Motor neuron (in vitro differentiated cells): ENCODE measurements at regions not wholly inside any gene's neighbourhood (a gene's known extent, or its start where the extent isn't known, plus 50 kb on each side); places are given as distances from the start of the nearest gene placed in this dataset.
"Not testable (repeated sequence)": the region's sequence is repeated elsewhere in the genome, so short reads cannot be mapped to it uniquely, and the experiment has no call there.

Experiments used
- ATAC-seq, 8 experiments: fragments of 200-7000 bp; cut with Tn5 transposase; replicated peaks in 6 of 8; 2 replicates each; pipeline ENCODE4 v1.8.0; 2021; ENCODE audit warnings: mild to moderate bottlenecking in 8 of 8, moderate library complexity in 8 of 8
- H3K27ac ChIP-seq, 2 donors: fragments of 250-450 bp; sonication (Bioruptor Pico); 2 replicates each; pipeline ENCODE4 v1.9.0; 2021; ENCODE audit warnings: antibody characterized with exemption in 2 of 2, mild to moderate bottlenecking in 2 of 2, moderate library complexity in 1 of 2
- H3K4me1 ChIP-seq, 2 donors: fragments of 250-450 bp; sonication (Bioruptor Pico); replicated peaks in 1 of 2; 2 replicates each; pipeline ENCODE4 v1.6.1; 2021; ENCODE audit warnings: antibody characterized with exemption in 2 of 2, mild to moderate bottlenecking in 2 of 2, moderate library complexity in 1 of 2
- H3K4me3 ChIP-seq, 5 donors: fragments of 250-450 bp; sonication (Bioruptor Pico); 2 replicates each; pipeline ENCODE4 v1.9.0; 2021; ENCODE audit warnings: antibody characterized with exemption in 5 of 5, mild to moderate bottlenecking in 5 of 5, moderate library complexity in 4 of 5
- WGBS, 10 experiments: fragments of 450-650 bp; shearing (Covaris generic); methylation state at CpG; one replicate each; pipeline ENCODE4 v1.0.0; 2022; 5-methylcytosine and 5-hydroxymethylcytosine counted together
- in situ Hi-C, 9 experiments: fragments of 400-800 bp; cut with MboI; loops; one replicate each; pipeline ENCODE4 v1.15.0; 2021; ENCODE audit warnings: low sequenced_read_pairs in 9 of 9, low pct_unique_long_range_greater_than_20kb in 2 of 9; ENCODE audit not compliant: unreplicated experiment in 9 of 9

DNA sequence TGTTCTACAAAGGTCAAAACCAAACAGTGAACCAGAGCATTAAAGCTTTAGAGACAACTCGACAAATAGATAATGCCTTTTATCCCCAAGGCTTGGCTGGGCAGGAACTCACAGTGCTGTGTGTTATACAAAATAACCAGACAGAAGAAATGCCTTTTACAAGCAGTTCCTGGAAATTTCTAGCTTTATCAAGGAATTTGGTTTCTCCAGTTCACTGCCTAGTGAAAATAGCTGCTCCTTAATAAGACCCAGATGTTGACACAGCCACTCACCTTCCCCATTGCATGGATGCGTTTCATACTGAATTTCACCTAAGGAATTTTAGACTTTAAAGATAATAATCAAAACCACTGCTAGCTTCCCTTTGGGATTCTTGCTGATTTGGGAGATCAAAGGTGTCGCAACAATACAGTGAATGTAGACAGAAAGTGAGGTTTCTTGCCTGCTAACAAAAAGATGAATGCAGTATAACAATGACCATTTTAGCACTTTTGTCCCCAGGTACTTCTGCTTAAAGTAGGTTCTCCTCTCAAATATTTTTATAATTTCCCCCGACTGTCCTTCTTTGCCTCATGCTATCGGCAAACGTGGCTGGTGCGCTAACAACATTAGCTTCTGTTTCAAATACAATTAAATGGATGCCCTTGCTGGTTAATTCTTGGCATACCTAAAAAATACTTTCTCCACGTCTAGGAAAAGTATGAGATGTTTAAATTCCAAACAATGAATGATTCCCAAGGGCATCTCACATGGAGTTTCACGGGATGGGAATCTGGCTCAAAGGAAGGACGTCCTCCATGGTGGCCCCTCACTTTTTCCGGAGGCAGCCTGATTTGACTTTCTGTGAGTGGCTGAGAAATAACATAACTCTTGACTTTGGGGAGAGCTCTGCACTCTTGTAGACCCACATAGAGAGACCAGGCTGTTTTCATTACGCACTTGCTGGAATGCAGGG lies 162.4 kb downstream of the C12orf75 start:
- 37 to 94% (median 74%) methylated on average over 1 to 10 of the region's 12 CpGs for WGBS, 10 experiments
- peaks cover 0 to 4% of the 10 kb centered on the region in 2 donors for H3K4me1 ChIP-seq
- in situ Hi-C loops, result no loop called here
- ATAC-seq, result no peak
- no peak overlapping the region for H3K27ac ChIP-seq
- no peak overlapping the region for H3K4me3 ChIP-seq

GRCh38 chr12:105499205-105499604 lies 168.7 kb downstream of the C12orf75 start:
- ATAC-seq, result peak in 1 of 8 experiments; percentile 86
- 33 to 86% (median 71%) methylated on average over 1 to 2 of the region's 2 CpGs; no CpG with 5 or more reads in 3 of the 10 experiments for WGBS, 10 experiments
- H3K27ac ChIP-seq, result no peak overlapping the region
- no peak overlapping the region for H3K4me3 ChIP-seq
- in situ Hi-C loops, result no loop called here
- no peaks in the 10 kb centered on the region for H3K4me1 ChIP-seq

DNA sequence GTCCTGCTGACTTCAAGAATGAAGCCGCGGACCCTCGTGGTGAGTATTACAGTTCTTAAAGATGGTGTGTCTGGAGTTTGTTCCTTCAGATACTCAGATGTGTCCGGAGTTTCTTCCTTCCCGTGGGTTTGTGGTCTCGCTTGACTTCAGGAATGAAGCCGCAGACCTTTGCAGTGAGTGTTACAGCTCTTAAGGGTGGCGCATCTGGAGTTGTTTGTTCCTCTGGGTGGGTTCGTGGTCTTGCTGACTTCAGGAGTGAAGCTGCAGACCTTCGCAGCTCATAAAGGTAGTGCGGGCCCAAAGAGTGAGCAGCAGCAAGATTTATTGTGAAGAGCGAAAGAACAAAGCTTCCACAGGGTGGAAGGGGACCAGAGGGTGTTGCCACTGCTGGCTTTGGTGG lies 170.2 kb downstream of the C12orf75 start:
- in situ Hi-C loops, ATAC-seq: not testable (repeated sequence)

DNA sequence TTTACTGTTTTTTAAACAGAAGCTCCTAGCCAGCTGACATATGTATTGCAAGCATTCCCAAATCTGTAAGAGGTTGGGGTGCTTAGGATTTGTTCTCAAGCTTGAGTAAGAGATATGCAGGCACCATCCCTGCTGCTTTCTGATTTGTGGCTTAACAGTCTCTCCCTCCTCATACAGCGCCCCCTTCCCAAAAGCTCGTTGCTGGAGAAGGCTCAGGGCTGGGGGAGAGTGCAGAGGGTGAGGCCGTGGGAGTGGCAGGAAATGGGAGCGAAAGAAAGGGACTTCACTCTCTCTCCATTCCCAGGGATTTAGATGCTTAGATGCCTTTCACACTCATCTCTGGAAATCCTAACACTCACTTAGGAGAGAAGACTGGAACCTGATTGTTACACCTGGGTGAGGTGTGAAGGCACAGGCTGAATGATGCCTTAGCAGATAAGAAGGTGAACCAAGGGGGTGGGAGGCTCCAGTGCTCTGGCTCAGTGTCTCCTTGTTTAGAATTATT lies 172.0 kb downstream of the C12orf75 start:
- ATAC-seq, result no peak
- Histone ChIP-seq H3K27ac (no peak overlapping the region), H3K4me3 (no peak overlapping the region), H3K4me1 (peaks cover 0 to 3% of the 10 kb centered on the region in 2 donors)
- WGBS, 10 experiments, result 49 to 100% (median 55%) methylated on average over 1 to 4 of the region's 4 CpGs; no CpG with 5 or more reads in 4 of the 10 experiments
- in situ Hi-C loops, result no loop called here

More for the DNA sequence above, 170.2 kb downstream of the C12orf75 start:
- not testable (repeated sequence) for H3K4me1 ChIP-seq, H3K4me3 ChIP-seq, H3K27ac ChIP-seq
- WGBS, 10 experiments, result 51 to 100% (median 95%) methylated on average over 1 to 7 of the region's 12 CpGs; no CpG with 5 or more reads in 3 of the 10 experiments

DNA sequence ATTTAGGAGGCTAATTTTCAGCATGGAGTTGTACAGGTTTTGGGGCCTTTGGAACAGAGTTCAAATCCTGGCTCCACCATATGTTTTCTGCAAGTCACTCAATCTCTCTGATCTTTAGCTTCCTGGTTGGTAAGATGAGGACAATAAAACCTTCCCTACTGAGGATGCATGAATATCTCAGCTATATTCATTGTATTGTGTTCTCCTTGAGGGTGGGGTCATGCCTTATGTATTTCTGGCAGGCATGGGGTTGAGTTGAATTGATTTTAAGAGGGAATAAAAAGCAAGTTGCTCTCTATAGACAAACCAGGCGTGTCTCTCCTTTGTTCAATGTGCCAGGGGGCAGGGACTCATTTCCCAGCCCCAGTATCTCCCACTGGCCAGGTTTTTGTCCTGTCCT lies 173.1 kb downstream of the C12orf75 start:
- peak in 2 of 8 experiments; percentile 55 to 60 for ATAC-seq
- Histone ChIP-seq H3K4me1 (peaks cover 0 to 3% of the 10 kb centered on the region in 2 donors), H3K27ac (no peak overlapping the region), H3K4me3 (no peak overlapping the region)
- in situ Hi-C loops, result no loop called here
- 20 to 100% (median 86%) methylated on average over 1 of the region's 1 CpG; no CpG with 5 or more reads in 5 of the 10 experiments for WGBS, 10 experiments

DNA sequence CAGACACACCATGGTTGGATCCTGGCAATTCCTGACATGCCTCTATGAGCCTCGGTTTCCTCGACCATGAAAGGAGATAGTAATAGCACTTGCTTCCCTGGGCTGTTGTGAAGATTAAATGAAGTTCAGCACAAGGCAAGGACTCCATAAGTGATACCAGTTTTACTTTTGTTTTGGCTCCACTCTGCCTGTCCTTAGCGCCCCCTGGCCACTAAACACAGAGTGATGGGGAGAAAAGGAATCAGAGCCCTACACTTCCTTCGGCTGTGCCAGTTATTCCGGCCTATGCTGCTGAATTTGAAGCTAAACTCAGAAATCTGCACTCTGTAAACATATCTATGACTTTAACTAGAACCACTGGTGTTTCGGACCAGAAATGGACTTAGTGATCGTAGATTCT lies 173.8 kb downstream of the C12orf75 start:
- WGBS, 10 experiments, result 46 to 100% (median 91%) methylated on average over 1 to 6 of the region's 7 CpGs; no CpG with 5 or more reads in 2 of the 10 experiments
- no peak overlapping the region for H3K27ac ChIP-seq
- H3K4me3 ChIP-seq, result no peak overlapping the region
- in situ Hi-C loops, result no loop called here
- H3K4me1 ChIP-seq, result peaks cover 0 to 3% of the 10 kb centered on the region in 2 donors
- ATAC-seq, result no peak

DNA sequence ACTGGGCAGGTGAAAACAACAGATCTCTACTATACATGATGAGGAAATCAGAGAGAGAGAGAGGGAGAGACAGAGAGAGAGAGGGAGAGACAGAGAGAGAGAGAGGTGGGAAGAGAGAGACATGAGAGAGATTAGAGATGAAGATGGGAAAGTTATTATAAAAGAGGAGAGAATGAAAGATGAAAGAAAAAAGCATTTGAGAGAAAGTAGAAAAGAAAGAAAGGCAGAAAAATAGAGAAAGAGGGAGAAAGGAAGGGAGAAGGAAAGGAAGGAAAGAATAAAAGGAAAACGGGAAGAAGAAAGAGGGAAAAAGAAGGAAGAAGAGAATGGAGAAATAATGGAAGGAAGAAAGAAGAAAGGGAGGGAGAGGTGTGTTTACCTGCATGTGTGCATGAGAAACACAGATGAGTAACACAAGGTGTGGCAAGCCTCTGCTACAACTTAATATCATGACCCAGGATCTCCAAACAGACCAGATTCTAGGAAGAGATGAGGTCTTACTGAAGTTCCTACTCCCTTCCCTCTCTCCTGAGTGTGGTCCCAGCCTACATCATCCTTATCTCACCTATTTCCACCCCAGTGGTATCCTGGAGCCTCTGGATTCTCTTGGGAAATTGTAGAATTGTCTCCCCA lies 176.3 kb downstream of the C12orf75 start:
- peaks cover 0 to 3% of the 10 kb centered on the region in 2 donors for H3K4me1 ChIP-seq
- no peak for ATAC-seq
- WGBS, 10 experiments, result 44 to 100% (median 89%) methylated on average over 1 of the region's 1 CpG; no CpG with 5 or more reads in 1 of the 10 experiments

DNA sequence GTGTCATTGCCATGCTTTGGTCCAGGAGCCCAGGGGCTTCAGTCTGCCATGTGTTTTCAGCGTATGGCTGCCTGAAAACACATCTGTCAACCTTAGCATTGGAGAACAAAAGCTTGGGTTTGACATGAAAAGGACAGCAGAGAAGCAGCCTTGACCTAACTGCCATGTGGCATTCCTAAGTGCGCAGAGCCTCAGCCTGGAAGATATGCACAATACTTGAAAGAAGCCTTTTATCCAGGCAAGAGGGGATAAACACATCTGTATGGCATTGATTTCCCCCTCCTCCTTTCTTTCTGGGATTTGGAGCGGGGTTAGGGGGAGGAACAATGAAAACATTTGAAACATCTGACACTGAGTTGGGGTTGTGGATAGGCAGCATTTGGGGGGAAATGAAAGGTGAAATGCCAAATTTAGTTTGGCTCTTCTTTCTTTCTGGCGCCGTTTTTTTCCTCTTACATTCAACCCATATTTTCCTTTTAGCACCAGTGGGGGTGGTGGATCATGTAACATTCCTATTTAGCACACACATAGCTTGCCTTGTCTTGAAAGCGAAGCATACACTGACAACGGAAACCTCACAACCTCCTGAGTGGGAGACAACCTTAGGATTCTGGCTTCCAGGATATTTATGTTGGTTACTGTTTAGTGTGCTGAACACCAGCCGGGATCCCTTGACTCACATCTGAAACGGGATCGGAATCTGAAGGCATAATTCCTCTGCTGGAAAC lies 177.0 kb downstream of the C12orf75 start:
- WGBS, 10 experiments, result 40 to 96% (median 72%) methylated on average over 2 to 9 of the region's 10 CpGs; no CpG with 5 or more reads in 1 of the 10 experiments
- Histone ChIP-seq H3K4me1 (peaks cover 0 to 3% of the 10 kb centered on the region in 2 donors), H3K4me3 (no peak overlapping the region), H3K27ac (no peak overlapping the region)
- in situ Hi-C loops, result no loop called here
- no peak for ATAC-seq

More for the DNA sequence above, 176.3 kb downstream of the C12orf75 start:
- Histone ChIP-seq H3K4me3 (no peak overlapping the region), H3K27ac (no peak overlapping the region)
- in situ Hi-C loops, result no loop called here

DNA sequence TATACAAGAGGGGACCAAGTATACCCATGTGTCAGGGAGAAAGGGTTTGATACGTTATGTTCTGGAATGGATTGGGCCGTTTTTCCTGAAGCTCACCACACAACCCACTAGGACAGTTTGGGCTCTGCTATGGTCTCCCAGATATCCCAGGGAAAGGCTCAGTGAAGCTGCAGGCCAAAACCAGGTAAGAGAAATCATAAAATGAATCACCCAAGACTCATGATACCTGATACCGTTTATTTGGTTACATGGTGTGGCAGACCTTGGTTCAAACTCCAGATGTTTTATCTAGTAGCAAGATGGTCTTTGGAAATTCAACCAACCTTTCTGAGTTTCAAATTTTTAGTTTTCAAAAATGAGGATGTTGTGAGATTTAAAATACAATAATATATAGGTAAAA lies 177.6 kb downstream of the C12orf75 start:
- H3K4me1 ChIP-seq, result peaks cover 0 to 3% of the 10 kb centered on the region in 2 donors
- in situ Hi-C loops, result no loop called here
- H3K27ac ChIP-seq, result no peak overlapping the region
- 68 to 100% (median 89%) methylated on average over 1 to 3 of the region's 3 CpGs; no CpG with 5 or more reads in 2 of the 10 experiments for WGBS, 10 experiments
- no peak overlapping the region for H3K4me3 ChIP-seq
- ATAC-seq, result no peak

DNA sequence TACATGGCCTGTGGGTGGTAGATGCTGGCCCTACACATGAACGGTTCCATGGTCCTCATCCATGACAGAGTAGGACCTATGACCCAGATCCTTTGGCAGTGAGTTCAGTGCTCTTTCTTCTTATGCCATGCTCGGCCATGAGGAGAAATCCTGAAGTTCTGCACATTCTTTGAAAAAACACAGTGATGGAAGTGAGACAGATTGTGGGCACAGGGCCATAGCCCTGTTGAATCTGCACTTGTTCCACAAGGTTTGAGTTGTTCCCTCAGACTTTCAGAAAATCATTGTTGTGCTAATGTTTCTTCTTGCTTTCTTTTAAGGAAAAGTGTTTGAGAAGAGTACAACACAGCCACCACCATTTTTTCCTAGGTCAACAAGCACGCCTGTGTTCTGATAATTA lies 180.0 kb downstream of the C12orf75 start:
- WGBS, 10 experiments, result 49 to 100% (median 73%) methylated on average over 1 to 3 of the region's 3 CpGs; no CpG with 5 or more reads in 4 of the 10 experiments
- no peak for ATAC-seq
- Histone ChIP-seq H3K4me3 (no peak overlapping the region), H3K27ac (no peak overlapping the region), H3K4me1 (peaks cover 0 to 3% of the 10 kb centered on the region in 2 donors)
- in situ Hi-C loops, result no loop called here

GRCh38 chr12:105512861-105513260 lies 182.4 kb downstream of the C12orf75 start:
- H3K4me3 ChIP-seq, H3K4me1 ChIP-seq, in situ Hi-C loops, H3K27ac ChIP-seq, ATAC-seq: not testable (repeated sequence)
- 21 to 69% (median 57%) methylated on average over 2 to 3 of the region's 4 CpGs; no CpG with 5 or more reads in 6 of the 10 experiments for WGBS, 10 experiments

DNA sequence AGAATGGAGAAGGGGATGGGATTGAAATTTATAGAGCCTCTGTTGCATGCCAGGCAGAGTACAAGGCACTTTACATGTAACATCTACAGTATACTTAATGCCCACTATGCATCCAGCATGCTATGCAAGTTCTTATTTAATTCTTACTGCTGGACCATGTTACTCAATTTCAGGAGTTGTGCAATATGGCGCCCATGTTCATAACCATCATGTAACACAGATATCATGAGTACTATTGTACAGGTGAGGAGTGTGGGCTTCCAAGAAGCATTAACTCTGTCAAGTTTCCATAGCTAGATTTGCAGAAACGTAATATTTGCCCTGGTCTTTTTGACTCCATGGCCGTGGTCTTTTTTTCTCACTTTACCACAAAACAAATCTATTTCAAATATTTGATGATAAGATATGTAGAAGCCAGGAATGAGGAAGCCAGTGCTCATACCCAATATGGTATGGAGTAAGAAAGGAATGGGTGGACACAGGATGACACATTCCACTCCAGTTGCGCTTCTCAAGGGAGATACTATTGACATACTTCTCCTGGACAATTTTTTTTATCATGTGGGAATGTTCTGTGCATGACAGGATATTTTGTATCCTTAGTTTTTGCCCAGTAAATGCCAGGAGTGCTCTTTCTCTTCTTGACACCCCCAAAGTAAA lies 191.8 kb downstream of the C12orf75 start:
- no peak overlapping the region for H3K27ac ChIP-seq
- no peak for ATAC-seq
- in situ Hi-C loops, result no loop called here
- H3K4me3 ChIP-seq, result no peak overlapping the region
- 63 to 100% (median 93%) methylated on average over 1 to 4 of the region's 4 CpGs; no CpG with 5 or more reads in 1 of the 10 experiments for WGBS, 10 experiments
- H3K4me1 ChIP-seq, result peaks cover 6 to 10% of the 10 kb centered on the region in 2 donors
